H54 (cell line): ENCODE measurements at regions not wholly inside any gene's neighbourhood (a gene's known extent, or its start where the extent isn't known, plus 50 kb on each side); places are given as distances from the start of the nearest gene placed in this dataset.
"Not testable (repeated sequence)": the region's sequence is repeated elsewhere in the genome, so short reads cannot be mapped to it uniquely, and the experiment has no call there.

Experiments used
- DNase-seq: peaks from one replicate; pipeline ENCODE4 v3.0.0; 2011; ENCODE audit warnings: low spot score, mixed read lengths; ENCODE audit not compliant: insufficient read length
- FAIRE-seq: peaks from 3 replicates; lab custom pipeline; 2011; peaks lifted over from hg19 to GRCh38; lab: Jason Lieb, UNC
- POLR2A ChIP-seq: IDR thresholded peaks from 2 replicates; pipeline ENCODE4 v1.6.1; 2011; ENCODE audit warnings: low read depth, mild to moderate bottlenecking, low read length

- no peak for DNase-seq
- no peak for TF ChIP-seq POLR2A
- no peak for FAIRE-seq
These were observed 387.3 kb upstream of the TECRL start for GRCh38 chr4:64796581-64796980.

- no peak for TF ChIP-seq POLR2A
- DNase-seq (no peak), FAIRE-seq (no peak)
These were observed 374.9 kb upstream of the TECRL start for GRCh38 chr4:64784125-64784524.

- TF ChIP-seq POLR2A, result no peak
These were observed 372.6 kb upstream of the TECRL start for GRCh38 chr4:64781737-64782326.

GRCh38 chr4:64780664-64781063, 371.4 kb upstream of the TECRL start:
- no peak for TF ChIP-seq POLR2A

More at GRCh38 chr4:64781737-64782326, 372.6 kb upstream of the TECRL start:
- DNase-seq (no peak), FAIRE-seq (no peak)

GRCh38 chr4:64777286-64777685, 368.0 kb upstream of the TECRL start:
- DNase-seq (no peak), FAIRE-seq (no peak)
- no peak for TF ChIP-seq POLR2A

More at GRCh38 chr4:64780664-64781063, 371.4 kb upstream of the TECRL start:
- DNase-seq (no peak), FAIRE-seq (no peak)

DNA sequence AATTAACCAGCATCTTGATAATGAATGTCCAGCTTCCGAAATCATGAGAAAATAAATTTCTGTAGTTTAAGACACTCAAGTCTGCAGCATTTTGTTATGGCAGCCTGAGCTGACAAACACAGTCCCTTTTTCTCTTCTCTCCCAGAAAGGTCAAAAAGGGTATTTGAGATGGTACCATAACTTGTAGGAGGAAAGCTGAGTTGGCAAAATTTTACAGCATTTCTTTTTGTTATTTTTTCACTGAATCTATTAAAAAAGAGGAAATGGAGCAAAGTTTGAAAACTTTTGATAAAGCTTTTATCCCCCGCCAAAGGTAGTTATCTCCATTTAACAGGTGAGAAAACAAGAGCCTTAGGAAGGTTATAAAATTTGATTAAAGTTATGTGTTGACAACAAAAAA, 367.6 kb upstream of the TECRL start:
- FAIRE-seq, result no peak
- TF ChIP-seq POLR2A, result no peak
- DNase-seq, result no peak

DNA sequence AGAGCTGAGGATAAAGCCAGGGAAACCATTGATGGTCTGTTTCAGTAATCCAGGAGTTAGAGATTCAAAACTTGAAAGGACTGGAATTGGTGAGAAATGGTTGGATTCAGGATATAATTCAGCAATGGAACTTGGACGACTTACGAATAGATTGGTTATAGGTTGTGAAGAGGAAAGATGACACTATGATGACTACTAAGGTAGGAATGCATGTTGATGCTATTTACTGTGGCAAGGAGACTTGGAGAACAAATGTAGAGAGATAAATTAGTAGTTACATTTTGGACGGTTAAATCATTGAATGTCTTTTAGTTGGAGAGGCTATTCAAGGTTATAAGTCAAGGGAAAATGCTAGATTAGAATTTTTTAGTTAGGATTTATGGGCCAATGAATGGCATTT, 365.4 kb upstream of the TECRL start:
- DNase-seq, result no peak
- no peak for TF ChIP-seq POLR2A
- FAIRE-seq, result no peak

DNA sequence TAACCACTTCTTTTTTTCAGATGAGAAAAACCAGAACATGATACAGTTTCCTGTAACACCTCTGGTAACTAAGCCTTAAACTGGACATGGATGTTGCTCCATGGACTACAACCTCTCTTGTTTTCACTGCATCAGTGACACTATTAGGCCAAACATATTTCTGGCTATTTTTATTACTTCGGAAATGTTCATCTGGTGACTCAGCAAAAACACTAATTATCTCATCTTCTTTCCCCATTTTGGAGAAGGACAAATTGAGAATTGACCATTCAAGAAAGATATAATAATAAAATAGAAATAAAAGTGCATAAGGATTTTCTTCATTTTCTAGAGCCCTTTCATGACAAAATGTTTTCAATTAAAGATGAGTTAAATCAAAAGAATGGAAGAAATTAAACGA, 361.9 kb upstream of the TECRL start:
- FAIRE-seq (no peak), DNase-seq (no peak)
- no peak for TF ChIP-seq POLR2A

- FAIRE-seq (no peak), DNase-seq (no peak)
- no peak for TF ChIP-seq POLR2A
These were observed 358.3 kb upstream of the TECRL start for GRCh38 chr4:64767547-64767946.

DNA sequence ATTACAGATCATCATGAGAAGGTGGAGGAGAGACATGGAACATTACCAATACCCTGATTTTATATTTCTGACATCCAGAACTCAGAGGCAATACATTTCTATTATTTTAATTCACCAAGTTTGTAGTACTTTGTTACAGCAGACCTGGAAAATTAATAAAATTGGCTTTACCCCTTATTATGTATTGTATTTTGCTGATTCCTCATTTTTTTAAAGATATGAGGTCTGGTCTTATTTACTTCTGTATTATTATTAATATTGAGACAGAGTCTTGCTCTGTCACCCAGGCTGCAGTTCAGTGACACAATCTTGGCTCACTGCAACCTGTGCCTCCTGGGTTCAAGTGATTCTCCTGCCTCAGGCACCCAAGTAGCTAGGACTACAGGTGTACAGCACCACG, 357.3 kb upstream of the TECRL start:
- DNase-seq (no peak), FAIRE-seq (no peak)
- TF ChIP-seq POLR2A, result no peak

DNA sequence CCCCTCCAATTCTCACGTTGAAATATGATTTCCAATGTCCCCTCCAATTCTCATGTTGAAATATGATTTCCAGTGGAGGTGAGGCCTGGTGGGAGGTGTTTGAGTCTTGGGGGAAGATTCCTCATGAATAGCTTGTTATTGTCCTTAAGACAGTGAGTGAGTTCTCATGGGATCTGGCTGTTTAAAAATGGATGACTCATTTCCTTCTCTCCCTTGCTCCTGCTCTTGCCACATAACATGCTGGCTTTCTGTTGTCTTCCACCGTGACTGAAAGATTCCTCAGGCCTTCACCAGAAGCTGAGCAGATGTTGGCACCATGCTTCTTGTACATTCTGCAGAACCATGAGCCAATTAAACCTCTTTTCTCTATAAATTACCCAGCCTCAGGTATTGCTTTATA, 346.8 kb upstream of the TECRL start:
- no peak for TF ChIP-seq POLR2A
- no peak for DNase-seq
- no peak for FAIRE-seq

DNA sequence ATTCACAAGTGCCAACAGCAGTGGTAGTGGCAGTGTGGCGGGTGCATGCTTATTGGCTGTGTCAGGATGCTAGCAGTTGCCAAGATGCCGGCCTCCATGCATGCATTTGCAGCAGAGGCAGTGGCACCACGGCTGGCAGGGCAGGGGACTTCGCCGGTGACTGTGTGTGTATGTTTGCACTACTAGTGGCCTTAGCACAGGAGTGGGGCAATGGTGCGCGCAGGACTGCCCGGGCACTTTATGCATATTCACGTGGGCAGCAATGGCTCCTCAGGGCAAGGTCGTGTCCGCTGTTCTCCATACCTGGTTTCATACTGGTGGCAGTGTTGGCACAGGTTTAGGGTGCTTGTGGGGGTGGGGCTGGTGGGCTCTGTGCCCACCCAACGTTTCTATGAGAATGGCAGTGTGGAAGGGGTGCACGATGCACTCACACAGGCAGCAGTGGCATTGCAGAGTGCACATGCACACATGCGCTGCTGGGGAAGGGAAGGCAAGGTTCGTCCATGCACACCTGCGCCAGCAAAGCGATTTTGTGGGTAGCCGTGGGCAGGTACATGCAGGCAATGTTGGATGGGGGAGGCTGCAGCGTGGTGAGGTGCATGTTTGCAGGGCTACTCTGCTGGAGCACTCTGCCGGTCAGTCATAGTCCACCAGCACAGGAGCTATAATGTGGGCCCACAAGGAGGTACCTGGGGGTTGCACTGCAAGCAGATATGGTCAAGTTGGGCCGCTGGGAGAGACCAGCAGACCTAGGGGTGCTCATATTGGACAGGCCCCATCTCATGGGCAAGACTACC, 338.9 kb upstream of the TECRL start:
- FAIRE-seq (no peak), DNase-seq (no peak)
- no peak for TF ChIP-seq POLR2A

DNA sequence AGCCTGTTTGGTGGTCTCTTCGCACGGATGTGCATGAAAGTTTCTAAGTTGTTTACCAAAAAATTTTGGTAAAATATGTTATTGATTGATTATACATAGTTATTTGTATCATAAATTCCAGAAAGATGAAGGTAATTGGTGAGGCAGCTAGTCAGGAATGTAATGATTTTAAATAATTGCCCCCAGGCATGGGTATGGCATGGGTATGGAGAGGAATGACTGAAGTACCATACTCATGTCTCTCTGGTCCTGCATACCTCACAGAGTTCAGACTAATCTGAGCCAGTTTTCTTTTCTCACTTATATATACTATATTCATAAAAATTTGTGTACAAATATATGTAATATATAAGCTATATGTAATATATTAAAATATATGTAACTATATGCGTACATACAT, 329.0 kb upstream of the TECRL start:
- TF ChIP-seq POLR2A, result no peak
- DNase-seq, result no peak
- FAIRE-seq, result no peak

DNA sequence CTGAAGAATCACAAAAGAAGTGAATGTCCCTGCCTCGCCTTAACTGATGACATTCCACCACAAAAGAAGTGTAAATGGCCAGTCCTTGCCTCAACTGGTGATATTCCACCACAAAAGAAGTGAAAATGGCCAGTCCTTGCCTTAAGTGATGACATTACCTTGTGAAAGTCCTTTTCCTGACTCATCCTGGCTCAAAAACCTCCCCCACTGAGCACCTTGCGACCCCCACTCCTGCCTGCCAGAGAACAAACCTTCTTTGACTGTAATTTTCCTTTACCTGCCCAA, 328.5 kb upstream of the TECRL start:
- FAIRE-seq, DNase-seq: not testable (repeated sequence)

DNA sequence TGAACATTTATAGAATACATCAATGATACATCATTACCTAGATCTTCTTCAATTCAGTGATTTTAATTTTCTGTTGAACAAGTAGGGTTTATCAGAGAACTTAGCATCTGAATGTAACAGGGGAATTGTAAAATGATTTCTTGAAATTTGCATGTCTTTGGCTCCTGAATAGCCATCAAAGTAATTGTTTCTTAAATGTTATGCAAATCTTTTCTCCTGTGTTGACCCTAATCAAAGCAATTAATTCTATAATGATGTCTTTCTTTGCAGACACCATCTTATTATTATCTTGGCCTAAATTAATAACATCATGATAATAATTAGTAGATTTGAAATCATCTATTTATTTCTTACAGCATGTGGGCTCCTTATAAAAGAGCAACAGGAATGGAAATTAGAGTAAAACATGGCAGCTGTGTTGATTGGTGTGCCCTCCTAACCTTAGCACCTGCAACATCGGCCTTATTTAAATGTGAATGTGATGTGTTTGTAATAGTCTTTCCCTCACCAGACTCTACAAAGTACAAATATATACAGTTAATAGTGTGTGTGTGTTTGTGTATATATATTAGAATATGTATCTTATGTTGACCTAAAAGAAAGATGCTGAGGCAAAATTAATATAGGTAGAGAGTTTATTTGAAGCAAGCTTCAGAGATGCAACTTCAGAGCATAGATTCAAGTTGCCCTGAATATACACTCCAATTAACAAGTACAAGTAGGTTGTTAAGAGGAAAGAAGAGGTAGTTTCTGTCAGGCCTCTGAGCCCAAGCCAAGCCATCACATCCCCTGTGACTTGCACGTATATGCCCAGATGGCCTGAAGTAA, 328.0 kb upstream of the TECRL start:
- TF ChIP-seq POLR2A, result no peak
- FAIRE-seq, result no peak

More for the DNA sequence above, 328.0 kb upstream of the TECRL start:
- no peak for DNase-seq
